H9 (cell line): ENCODE measurements at regions not wholly inside any gene's neighbourhood (a gene's known extent, or its start where the extent isn't known, plus 50 kb on each side); places are given as distances from the start of the nearest gene placed in this dataset.

ENCODE experiments used
- DNase-seq: peaks from one replicate; pipeline ENCODE4 v3.0.0-alpha.2; 2017
- H2AFZ ChIP-seq: one replicate; pipeline ENCODE4 v1.6.1; 2013; ENCODE audit warnings: mild to moderate bottlenecking, low read length, control low read depth, moderate library complexity
- H2AK5ac ChIP-seq: 2 replicates; pipeline ENCODE4 v1.6.1; 2013; ENCODE audit warnings: low read length, control low read depth, mixed read lengths; ENCODE audit not compliant: insufficient read length
- H2BK120ac ChIP-seq: one replicate; pipeline ENCODE4 v1.6.1; 2013; ENCODE audit warnings: low read depth, mild to moderate bottlenecking, low read length, control low read depth, inconsistent platforms; ENCODE audit not compliant: poor library complexity, severe bottlenecking
- H2BK12ac ChIP-seq: 2 replicates; pipeline ENCODE4 v1.6.1; 2013; ENCODE audit warnings: low read length, control low read depth, mixed read lengths, low read depth; ENCODE audit not compliant: insufficient read length
- H2BK15ac ChIP-seq: 2 replicates; pipeline ENCODE4 v1.6.1; 2013; ENCODE audit warnings: low read depth, low read length, control low read depth
- H2BK20ac ChIP-seq: one replicate; pipeline ENCODE4 v1.6.1; 2013; ENCODE audit warnings: low read depth, mild to moderate bottlenecking, low read length, control low read depth, inconsistent platforms; ENCODE audit not compliant: poor library complexity, severe bottlenecking
- H2BK5ac ChIP-seq: 2 replicates; pipeline ENCODE4 v1.6.1; 2013; ENCODE audit warnings: low read length, control low read depth, mixed read lengths; ENCODE audit not compliant: insufficient read length
- H3K14ac ChIP-seq: 2 replicates; pipeline ENCODE4 v1.6.1; 2013; ENCODE audit warnings: low read length, control low read depth; ENCODE audit not compliant: insufficient read depth
- H3K18ac ChIP-seq: 2 replicates; pipeline ENCODE4 v1.6.1; 2013; ENCODE audit warnings: low read depth, mild to moderate bottlenecking, mixed read lengths, low read length, control low read depth; ENCODE audit not compliant: insufficient read length
- H3K23ac ChIP-seq: 2 replicates; pipeline ENCODE4 v1.6.1; 2013; ENCODE audit warnings: low read length, control low read depth, mixed read lengths, low read depth; ENCODE audit not compliant: insufficient read length
- H3K23me2 ChIP-seq: 2 replicates; pipeline ENCODE4 v1.6.1; 2013; ENCODE audit warnings: low read depth, mild to moderate bottlenecking, mixed read lengths, low read length, control low read depth; ENCODE audit not compliant: insufficient read length, poor library complexity, severe bottlenecking
- H3K27ac ChIP-seq: 2 replicates; pipeline ENCODE4 v1.5.1; 2013; ENCODE audit warnings: low read length, control low read depth, mixed read lengths, low read depth; ENCODE audit not compliant: insufficient read length
- H3K27me3 ChIP-seq: 2 replicates; pipeline ENCODE4 v1.6.1; 2013; ENCODE audit warnings: low read length, control low read depth, inconsistent platforms; ENCODE audit not compliant: insufficient read depth
- H3K4ac ChIP-seq: 2 replicates; pipeline ENCODE4 v1.6.1; 2013; ENCODE audit warnings: low read depth, mild to moderate bottlenecking, control low read depth, inconsistent platforms, low read length, moderate library complexity
- H3K4me1 ChIP-seq: 2 replicates; pipeline ENCODE4 v1.6.1; 2013; ENCODE audit warnings: low read length, control low read depth, inconsistent platforms; ENCODE audit not compliant: insufficient read depth
- H3K4me2 ChIP-seq: 2 replicates; pipeline ENCODE4 v1.6.1; 2013; ENCODE audit warnings: low read length, control low read depth, mixed read lengths; ENCODE audit not compliant: insufficient read length, insufficient read depth
- H3K56ac ChIP-seq: 2 replicates; pipeline ENCODE4 v1.6.1; 2013; ENCODE audit warnings: low read depth, mild to moderate bottlenecking, mixed read lengths, low read length, control low read depth; ENCODE audit not compliant: insufficient read length
- H3K79me1 ChIP-seq: 2 replicates; pipeline ENCODE4 v1.6.1; 2013; ENCODE audit warnings: low read depth, mild to moderate bottlenecking, moderate library complexity, low read length, control low read depth, inconsistent platforms; ENCODE audit not compliant: insufficient read depth, poor library complexity, severe bottlenecking
- H3K79me2 ChIP-seq: 2 replicates; pipeline ENCODE4 v1.6.1; 2013; ENCODE audit warnings: low read length, control low read depth, inconsistent platforms; ENCODE audit not compliant: insufficient read depth
- H3K9ac ChIP-seq: 2 replicates; pipeline ENCODE4 v1.6.1; 2013; ENCODE audit warnings: low read length, control low read depth, mixed read lengths; ENCODE audit not compliant: insufficient read length; ENCODE audit errors: extremely low read depth
- H3K9me3 ChIP-seq: one replicate; pipeline ENCODE4 v1.6.1; 2013; ENCODE audit warnings: low read depth, low read length, inconsistent platforms; ENCODE audit not compliant: control insufficient read depth
- H3T11ph ChIP-seq: one replicate; pipeline ENCODE4 v1.6.1; 2013; ENCODE audit warnings: mild to moderate bottlenecking, low read length, control low read depth, inconsistent platforms
- H4K20me1 ChIP-seq: one replicate; pipeline ENCODE4 v1.6.1; 2013; ENCODE audit not compliant: control insufficient read depth, insufficient read length, insufficient read depth
- H4K5ac ChIP-seq: 2 replicates; pipeline ENCODE4 v1.6.1; 2013; ENCODE audit warnings: low read depth, mild to moderate bottlenecking, mixed read lengths, low read length, control low read depth; ENCODE audit not compliant: insufficient read length
- H4K8ac ChIP-seq: replicated peaks from 2 replicates; pipeline ENCODE4 v1.6.1; 2013; ENCODE audit warnings: low read length, control low read depth, mixed read lengths, low read depth; ENCODE audit not compliant: insufficient read length
- H4K91ac ChIP-seq: 2 replicates; pipeline ENCODE4 v1.6.1; 2013; ENCODE audit warnings: low read depth, mild to moderate bottlenecking, moderate library complexity, mixed read lengths, low read length, control low read depth; ENCODE audit not compliant: insufficient read length
- H3K27ac Mint-ChIP-seq, 3 experiments: 2 replicates in 2 of 3; 3 replicates in 1 of 3; pipeline ENCODE4 v1.8.0; 2020 to 2021; ENCODE audit warnings: mixed read lengths in 3 of 3, mild to moderate bottlenecking in 1 of 3, moderate library complexity in 1 of 3
- H3K27me3 Mint-ChIP-seq: 2 replicates; pipeline ENCODE4 v1.8.0; 2021; ENCODE audit warnings: low read depth, mild to moderate bottlenecking, moderate library complexity, mixed read lengths
- H3K36me3 Mint-ChIP-seq, 3 experiments: 2 replicates in 2 of 3; 3 replicates in 1 of 3; pipeline ENCODE4 v1.8.0; 2020 to 2021; ENCODE audit warnings: low read depth in 3 of 3, mixed read lengths in 3 of 3; ENCODE audit not compliant: insufficient read depth in 1 of 3
- H3K4me1 Mint-ChIP-seq, 2 experiments: 2 replicates each; pipeline ENCODE4 v1.8.0; 2020; ENCODE audit warnings: mixed read lengths in 2 of 2
- H3K4me3 Mint-ChIP-seq, 2 experiments: 2 replicates in 1 of 2; 3 replicates in 1 of 2; pipeline ENCODE4 v1.8.0; 2020 to 2021; ENCODE audit warnings: mild to moderate bottlenecking in 2 of 2, mixed read lengths in 2 of 2, moderate library complexity in 1 of 2
- H3K9me3 Mint-ChIP-seq, 2 experiments: 2 replicates in 1 of 2; 3 replicates in 1 of 2; pipeline ENCODE4 v1.8.0; 2020; ENCODE audit warnings: mild to moderate bottlenecking in 2 of 2, mixed read lengths in 2 of 2, moderate library complexity in 1 of 2
- CTCF ChIP-seq: fragments of 200-600 bp; sonication (generic); conservative IDR thresholded peaks from 3 replicates; pipeline ENCODE4 v1.8.0; 2021; ENCODE audit warnings: antibody characterized with exemption, mild to moderate bottlenecking
- WGBS: extraction: QIAGEN DNeasy Blood & Tissue Kit; methylation state at CpG from one replicate; pipeline ENCODE4 v1.1.7; 2013; ENCODE audit warnings: missing lambda C conversion rate, low lambda C conversion rate, mixed read lengths; ENCODE audit not compliant: insufficient read length; ENCODE audit errors: extremely low coverage; 5-methylcytosine and 5-hydroxymethylcytosine counted together

- DNase-seq = no peak
- no peaks in the 10 kb centered on the region for H3K9me3 ChIP-seq
- H3K27me3 ChIP-seq = no peaks in the 10 kb centered on the region; the same call in 1 of the 2 replicates
- no peak overlapping the region for H3K4me3 Mint-ChIP-seq
- no peak for TF ChIP-seq CTCF
- no peak overlapping the region for H3K56ac ChIP-seq
- no peaks in the 10 kb centered on the region for H4K20me1 ChIP-seq
- no peak overlapping the region for H2BK12ac ChIP-seq
- no peak overlapping the region for H3K4ac ChIP-seq
- H3K18ac ChIP-seq = no peak overlapping the region
- H2BK120ac ChIP-seq = no peak overlapping the region
- H3K9me3 Mint-ChIP-seq = no peaks in the 10 kb centered on the region; a peak in 2 of 5 replicates
- H3K79me1 ChIP-seq = no peaks in the 10 kb centered on the region
- H3K14ac ChIP-seq = no peak overlapping the region
- no peak overlapping the region for H2BK20ac ChIP-seq
- no CpG with 5 or more reads among the region's 1 CpG for WGBS
- no peaks in the 10 kb centered on the region for H3K4me1 ChIP-seq
- H4K5ac ChIP-seq = no peak overlapping the region
- no peak overlapping the region for H2BK15ac ChIP-seq
- no peaks in the 10 kb centered on the region for H3K23me2 ChIP-seq
- no peaks in the 10 kb centered on the region for H3K36me3 Mint-ChIP-seq
- H2BK5ac ChIP-seq = no peak overlapping the region
- no peak overlapping the region for H3K9ac ChIP-seq
- no peak overlapping the region for H3T11ph ChIP-seq
- no peaks in the 10 kb centered on the region for H3K79me2 ChIP-seq
- no peak overlapping the region for H2AFZ ChIP-seq
- H3K4me2 ChIP-seq = no peak overlapping the region
- H3K4me1 Mint-ChIP-seq = no peaks in the 10 kb centered on the region
- H4K8ac ChIP-seq = no peak overlapping the region
- no peak overlapping the region for H3K27ac Mint-ChIP-seq
- no peak overlapping the region for H3K23ac ChIP-seq
- H3K27me3 Mint-ChIP-seq = peaks cover 84% of the 10 kb centered on the region
- H2AK5ac ChIP-seq = no peak overlapping the region
- H3K27ac ChIP-seq = no peak overlapping the region
- no peak overlapping the region for H4K91ac ChIP-seq
Measured at GRCh38 chr10:58957517-58957916, 218.9 kb upstream of the PHYHIPL start.
